Vagina (tissue), 2 donors: ENCODE measurements at regions not wholly inside any gene's neighbourhood (a gene's known extent, or its start where the extent isn't known, plus 50 kb on each side); places are given as distances from the start of the nearest gene placed in this dataset.

ENCODE experiments used
- CTCF ChIP-seq, 3 experiments: fragments of 450-650 bp in 2 of 3; fragments of 200-600 bp in 1 of 3; sonication (generic) in 1 of 3; IDR thresholded peaks; one replicate each; pipeline ENCODE4 v1.5.1; 2017 to 2019; ENCODE audit warnings: antibody characterized with exemption in 3 of 3, mild to moderate bottlenecking in 2 of 3, moderate library complexity in 2 of 3
- POLR2A ChIP-seq, 2 donors: fragments of 450-650 bp; IDR thresholded peaks; one replicate each; pipeline ENCODE4 v1.6.1; 2017; ENCODE audit warnings: antibody characterized with exemption in 2 of 2, mild to moderate bottlenecking in 2 of 2, moderate library complexity in 2 of 2

- TF ChIP-seq CTCF (IDR thresholded peaks at IDR 0.05) = no peak
- no peak for TF ChIP-seq POLR2A (IDR thresholded peaks at IDR 0.05)
These were observed 153.8 kb upstream of the SETBP1 start for GRCh38 chr18:44526705-44527415.
